ENCODE measurements at regions not wholly inside any gene's neighbourhood (a gene's known extent, or its start where the extent isn't known, plus 50 kb on each side); places are given as distances from the start of the nearest gene placed in this dataset.
"Not testable (repeated sequence)": the region's sequence is repeated elsewhere in the genome, so short reads cannot be mapped to it uniquely, and the experiment has no call there.

- DNase-seq (ENCODE audit: low read depth, low spot score), result no peak
Measured at GRCh38 chr10:131363416-131363815, 51.9 kb upstream of the TCERG1L start.

- no peak for DNase-seq (ENCODE audit: low read depth, low spot score)
Measured at GRCh38 chr10:131371571-131371970, 60.0 kb upstream of the TCERG1L start.

GRCh38 chr10:131381576-131381975 is 70.1 kb upstream of the TCERG1L start:
- DNase-seq (ENCODE audit: low read depth, low spot score), result no peak

GRCh38 chr10:131385161-131385872 is 73.8 kb upstream of the TCERG1L start:
- not testable (repeated sequence) for DNase-seq (ENCODE audit: low read depth, low spot score)

GRCh38 chr10:131387018-131387529 is 75.6 kb upstream of the TCERG1L start:
- DNase-seq (ENCODE audit: low read depth, low spot score), result no peak

GRCh38 chr10:131391936-131392335 is 80.4 kb upstream of the TCERG1L start:
- DNase-seq (ENCODE audit: low read depth, low spot score), result no peak

- DNase-seq (ENCODE audit: low read depth, low spot score), result no peak
Measured at GRCh38 chr10:131396121-131397050, 84.9 kb upstream of the TCERG1L start.

- DNase-seq (ENCODE audit: low read depth, low spot score), result no peak
Measured at GRCh38 chr10:131398166-131398565, 86.6 kb upstream of the TCERG1L start.

GRCh38 chr10:131399981-131400380 is 88.5 kb upstream of the TCERG1L start:
- DNase-seq (ENCODE audit: low read depth, low spot score), result no peak

GRCh38 chr10:131400513-131400912 is 89.0 kb upstream of the TCERG1L start:
- DNase-seq (ENCODE audit: low read depth, low spot score), result no peak

- DNase-seq (ENCODE audit: low read depth, low spot score), result no peak
Measured at GRCh38 chr10:131402771-131403650, 91.5 kb upstream of the TCERG1L start.

GRCh38 chr10:131403936-131404335 is 92.4 kb upstream of the TCERG1L start:
- no peak for DNase-seq (ENCODE audit: low read depth, low spot score)

GRCh38 chr10:131404886-131405285 is 93.4 kb upstream of the TCERG1L start:
- no peak for DNase-seq (ENCODE audit: low read depth, low spot score)

- DNase-seq (ENCODE audit: low read depth, low spot score), result no peak
Measured at GRCh38 chr10:131406676-131407392, 95.3 kb upstream of the TCERG1L start.

GRCh38 chr10:131418681-131419080 is 107.2 kb upstream of the TCERG1L start:
- DNase-seq (ENCODE audit: low read depth, low spot score), result no peak

GRCh38 chr10:131419797-131420196 is 108.3 kb upstream of the TCERG1L start:
- DNase-seq (ENCODE audit: low read depth, low spot score), result no peak

GRCh38 chr10:131420867-131421266 is 109.3 kb upstream of the TCERG1L start:
- no peak for DNase-seq (ENCODE audit: low read depth, low spot score)

GRCh38 chr10:131421381-131421780 is 109.9 kb upstream of the TCERG1L start:
- no peak for DNase-seq (ENCODE audit: low read depth, low spot score)

- no peak for DNase-seq (ENCODE audit: low read depth, low spot score)
Measured at GRCh38 chr10:131422731-131423130, 111.2 kb upstream of the TCERG1L start.

- DNase-seq (ENCODE audit: low read depth, low spot score), result no peak
Measured at GRCh38 chr10:131424053-131424452, 112.5 kb upstream of the TCERG1L start.

Measured in astrocyte of the hippocampus (primary cell).